ENCODE measurements at regions not wholly inside any gene's neighbourhood (a gene's known extent, or its start where the extent isn't known, plus 50 kb on each side); places are given as distances from the start of the nearest gene placed in this dataset.

DNA sequence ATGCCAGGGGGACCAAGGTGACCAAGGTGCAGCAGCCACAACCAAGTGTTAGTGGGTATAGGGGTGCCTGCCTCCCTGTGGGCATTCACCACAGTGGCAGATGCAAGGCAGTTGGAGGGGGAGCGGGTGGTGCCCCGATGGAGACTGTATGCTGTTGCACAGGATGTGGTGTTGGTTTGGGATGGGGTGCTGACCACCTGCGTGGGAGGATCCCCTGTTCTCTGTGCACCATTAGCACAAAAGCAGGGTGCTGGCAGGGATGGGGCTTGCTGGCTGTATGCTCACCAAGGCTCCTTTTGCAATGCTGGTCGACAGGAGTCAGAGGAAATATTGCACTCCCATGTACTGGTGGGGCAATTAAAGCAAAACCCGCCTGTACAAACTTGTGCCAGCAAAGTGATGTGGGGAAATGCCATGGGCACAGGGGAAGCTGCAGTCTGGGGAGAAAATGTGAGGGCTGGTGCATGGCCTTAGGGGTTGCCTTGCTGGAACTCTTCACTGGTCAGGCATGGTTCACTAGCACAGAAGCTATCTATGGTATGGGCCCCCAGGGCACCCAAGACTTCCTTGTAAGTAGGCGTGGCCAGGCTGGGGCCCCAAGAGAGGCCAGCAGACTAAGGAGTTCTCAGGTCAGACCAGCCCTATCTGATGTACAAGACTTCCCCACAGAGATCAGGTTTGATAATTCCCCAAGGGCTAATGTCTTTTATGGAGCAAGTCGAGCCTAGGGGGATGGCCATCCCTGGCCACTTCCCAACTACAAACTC, 51.9 kb upstream of the GNAT3 start:
- DNase-seq, result no peak

DNA sequence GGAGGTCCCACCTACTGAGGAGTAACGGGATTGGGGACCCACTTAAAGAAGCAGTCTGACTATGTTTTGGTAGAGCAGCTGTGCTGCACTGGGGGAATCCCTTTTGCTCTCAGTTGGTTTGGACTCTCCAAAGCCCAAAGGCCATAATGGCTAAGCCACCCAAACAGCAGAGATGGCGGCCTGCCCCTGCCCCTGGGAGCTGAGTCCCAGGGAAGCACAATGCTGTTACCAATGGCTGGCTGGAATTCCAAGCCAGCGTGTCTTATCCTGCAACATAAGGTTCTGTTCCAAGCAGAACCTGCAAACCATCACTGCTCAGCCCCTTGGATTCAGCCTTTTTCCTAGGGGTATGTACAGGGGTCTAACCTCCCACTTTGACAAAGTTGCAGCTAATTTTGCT, 53.7 kb upstream of the GNAT3 start:
- DNase-seq, result no peak

DNA sequence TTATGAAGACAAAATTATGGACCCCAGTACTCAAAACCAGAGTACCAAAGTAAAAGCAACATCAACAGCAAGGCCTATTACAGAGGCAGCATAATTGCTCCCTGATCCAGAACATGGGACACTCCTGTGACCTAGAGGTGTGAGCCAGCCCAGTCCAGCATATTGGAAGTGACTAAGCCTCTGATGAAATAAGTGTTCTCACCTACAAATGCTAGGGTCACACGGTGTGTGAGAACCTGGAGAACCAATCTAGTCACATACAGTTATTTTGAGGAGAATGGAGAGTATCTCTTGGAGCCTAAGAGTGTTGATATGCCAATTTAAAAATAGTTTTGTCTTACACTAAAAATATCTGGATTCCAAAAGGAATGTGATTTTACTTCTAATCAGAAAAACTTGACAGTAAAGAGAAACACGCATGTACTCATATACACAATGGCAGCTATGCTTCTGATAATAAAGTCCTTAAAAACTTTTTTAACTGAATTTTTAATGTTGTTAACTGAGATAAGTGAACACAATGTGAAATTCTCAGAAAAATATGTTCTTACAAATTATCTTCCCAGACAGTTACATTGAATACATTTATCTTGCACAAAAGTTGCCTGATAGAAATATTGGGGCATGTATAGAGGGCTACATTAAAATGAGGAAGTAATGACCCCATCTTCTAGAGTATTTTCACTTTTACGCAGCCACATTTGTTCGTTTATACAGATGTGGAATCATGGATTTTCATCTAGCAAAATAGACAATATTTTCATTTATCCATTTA, 56.8 kb upstream of the CD36 start:
- peak; percentile 93 for DNase-seq

DNA sequence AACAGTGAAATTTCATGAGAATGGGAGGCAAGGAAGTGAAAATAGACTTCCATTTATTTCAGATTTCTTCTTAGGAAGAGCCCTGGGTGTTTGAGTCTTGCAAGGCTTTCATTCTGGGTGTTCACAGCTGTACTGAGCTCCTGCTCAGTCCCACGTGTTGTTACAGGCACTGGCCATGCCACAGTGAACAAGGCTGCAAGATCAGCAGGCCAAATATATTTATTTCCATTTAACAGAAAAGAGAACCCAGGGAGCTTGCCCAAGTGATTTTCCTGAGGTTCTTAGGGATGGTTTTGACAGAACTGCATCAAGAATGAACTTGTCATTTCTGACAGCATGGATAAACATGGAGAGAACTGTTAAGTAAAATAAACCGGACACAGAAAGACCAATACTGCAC, 54.5 kb upstream of the CD36 start:
- DNase-seq, result peak; percentile 69

DNA sequence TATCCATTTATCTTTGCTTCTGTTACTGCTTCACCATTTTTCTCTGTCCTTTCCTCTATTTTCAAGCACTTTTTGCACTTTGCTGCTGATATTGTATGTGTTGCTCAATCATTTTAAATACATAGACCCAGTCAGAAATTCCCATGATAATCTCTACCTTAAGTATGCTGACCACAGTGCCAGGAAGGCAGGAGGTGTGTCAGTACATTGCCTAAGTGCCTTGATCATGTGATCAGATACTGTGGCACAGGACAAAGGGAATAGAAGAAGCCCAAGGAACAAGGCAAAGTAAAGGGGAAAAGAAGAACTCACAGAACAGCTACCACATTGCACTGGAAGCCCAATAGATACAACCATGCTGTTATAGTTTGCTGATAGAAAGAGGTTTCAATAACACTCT, 53.7 kb upstream of the CD36 start:
- DNase-seq, result peak; percentile 91

DNA sequence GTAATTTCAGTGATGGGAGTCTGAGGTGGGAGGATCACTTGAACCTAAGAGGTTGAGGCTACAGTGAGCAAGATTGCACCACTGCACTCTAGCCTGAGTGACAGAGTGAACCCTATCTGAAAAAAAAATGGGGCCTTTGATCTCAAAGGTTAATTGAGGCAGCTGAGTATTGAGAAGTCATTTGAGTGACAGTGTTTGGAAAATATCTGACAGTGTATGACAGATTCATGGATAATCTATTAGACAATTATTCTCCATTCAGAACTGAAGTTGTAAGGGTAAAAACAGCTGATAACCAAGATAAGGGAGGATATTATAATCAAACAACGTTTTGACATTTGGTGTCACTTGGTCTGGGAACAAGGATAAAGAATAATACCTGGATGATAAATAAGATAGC, 50.9 kb upstream of the CD36 start:
- no peak for DNase-seq

DNA sequence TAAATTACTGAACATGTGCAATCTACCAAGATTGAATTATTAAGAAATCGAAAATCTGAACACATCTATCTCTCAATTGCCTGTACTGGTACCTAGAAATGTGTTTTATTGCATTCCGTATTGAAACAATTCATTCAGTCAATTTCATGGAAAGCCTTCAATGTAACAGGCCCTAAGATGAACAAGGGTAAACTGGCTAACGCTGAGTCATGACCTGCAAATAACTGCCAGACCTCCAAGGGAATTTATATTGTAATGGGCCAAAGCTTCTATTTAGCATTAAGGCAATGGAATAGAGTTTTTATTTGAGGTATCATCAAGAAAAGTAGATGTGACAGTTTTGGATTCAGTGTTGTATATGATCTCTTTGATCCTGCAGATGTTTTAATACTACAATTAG, 49.9 kb upstream of the CD36 start:
- peak; percentile 64 for DNase-seq
